Fibroblast of lung (primary cell): ENCODE measurements at regions not wholly inside any gene's neighbourhood (a gene's known extent, or its start where the extent isn't known, plus 50 kb on each side); places are given as distances from the start of the nearest gene placed in this dataset.

Source experiments
- CTCF ChIP-seq, 2 donors: IDR thresholded peaks in 1 of 2; conservative IDR thresholded peaks in 1 of 2; 1 replicate in 1 of 2; 2 replicates in 1 of 2; pipeline ENCODE4 v1.5.1; 2011 to 2012; ENCODE audit warnings: low read length in 2 of 2, control low read depth in 1 of 2, inconsistent platforms in 1 of 2, low read depth in 1 of 2, mild to moderate bottlenecking in 1 of 2
- EZH2 ChIP-seq: IDR thresholded peaks from 2 replicates; pipeline ENCODE4 v1.5.1; 2012; ENCODE audit warnings: low read length, control low read depth, mild to moderate bottlenecking; ENCODE audit errors: missing control alignments

GRCh38 chr16:85981826-85982562 is 83.0 kb downstream of the IRF8 start:
- TF ChIP-seq CTCF (conservative IDR thresholded peaks at IDR 0.05 in 1 of 2, IDR thresholded peaks at IDR 0.05 in 1 of 2; ENCODE audit: low read depth in 1 of 2, low read length in 2 of 2) (no peak), EZH2 (no peak)
